HepG2 (cell line): ENCODE measurements at regions not wholly inside any gene's neighbourhood (a gene's known extent, or its start where the extent isn't known, plus 50 kb on each side); places are given as distances from the start of the nearest gene placed in this dataset.

ENCODE experiments used
- ATF7 ChIP-seq, 2 experiments: fragments of 450-650 bp in 1 of 2; sonication (generic) in 1 of 2; formaldehyde crosslinking in 1 of 2; IDR thresholded peaks; 2 replicates each; pipeline versions ENCODE4 v1.4.0 to v1.6.1; 2016 to 2020; ENCODE audit warnings: antibody characterized with exemption in 1 of 2, mild to moderate bottlenecking in 1 of 2, missing genetic modification reagents in 1 of 2
- DR1 ChIP-seq: sonication (generic); formaldehyde crosslinking; IDR thresholded peaks from 2 replicates; pipeline ENCODE4 v1.8.0; 2021; ENCODE audit warnings: mild to moderate bottlenecking, missing genetic modification reagents, inconsistent platforms
- POLR2AphosphoS5 ChIP-seq: IDR thresholded peaks from 2 replicates; pipeline ENCODE4 v1.6.1; 2012; ENCODE audit warnings: low read depth, low read length
- ZEB1 ChIP-seq: IDR thresholded peaks from 2 replicates; pipeline ENCODE4 v1.6.1; 2012; ENCODE audit warnings: mild to moderate bottlenecking, low read depth, inconsistent platforms; ENCODE audit not compliant: insufficient replicate concordance
- ZNF343 ChIP-seq: sonication (generic); formaldehyde crosslinking; IDR thresholded peaks from 2 replicates; pipeline ENCODE4 v1.4.0; 2020; ENCODE audit warnings: mild to moderate bottlenecking, missing genetic modification reagents
- TF ChIP-seq, protein P1 (sequence below): sonication (generic); formaldehyde crosslinking; IDR thresholded peaks from 2 replicates; pipeline ENCODE4 v1.5.0; 2020; ENCODE audit warnings: mild to moderate bottlenecking, missing genetic modification reagents, moderate library complexity
- TF ChIP-seq, protein P2 (sequence below), 2 experiments: IDR thresholded peaks; 2 replicates each; pipeline ENCODE4 v1.6.1; 2011 to 2012; ENCODE audit warnings: low read length in 2 of 2, borderline replicate concordance in 1 of 2, low read depth in 1 of 2, mild to moderate bottlenecking in 1 of 2, moderate library complexity in 1 of 2
- TF ChIP-seq, protein P3 (sequence below): sonication (generic); formaldehyde crosslinking; conservative IDR thresholded peaks from 2 replicates; pipeline ENCODE4 v1.4.0; 2020; ENCODE audit warnings: missing genetic modification reagents
- TF ChIP-seq, protein P4 (sequence below): IDR thresholded peaks from 2 replicates; pipeline ENCODE4 v1.6.1; 2016; ENCODE audit warnings: low read depth, control low read depth

DNA sequence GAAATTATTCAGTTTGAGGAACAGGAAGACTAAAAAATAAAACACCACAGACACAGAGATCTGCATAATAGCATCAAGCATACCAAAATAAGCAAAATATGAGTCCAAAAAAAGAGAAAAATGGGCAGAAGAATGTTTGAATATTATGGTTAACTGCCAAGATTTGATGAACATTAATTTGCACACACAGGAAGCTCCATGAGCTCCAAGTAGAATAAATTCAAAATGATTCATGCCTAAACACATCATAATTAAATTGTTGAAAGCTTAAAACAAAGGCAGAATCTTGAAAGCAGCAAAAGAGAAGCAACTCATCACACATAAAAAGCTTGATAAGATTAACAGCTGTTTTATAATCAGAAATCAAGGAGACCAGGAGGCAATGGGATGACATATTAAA is 156.6 kb upstream of the ARSJ start:
- TF ChIP-seq, protein P1, sequence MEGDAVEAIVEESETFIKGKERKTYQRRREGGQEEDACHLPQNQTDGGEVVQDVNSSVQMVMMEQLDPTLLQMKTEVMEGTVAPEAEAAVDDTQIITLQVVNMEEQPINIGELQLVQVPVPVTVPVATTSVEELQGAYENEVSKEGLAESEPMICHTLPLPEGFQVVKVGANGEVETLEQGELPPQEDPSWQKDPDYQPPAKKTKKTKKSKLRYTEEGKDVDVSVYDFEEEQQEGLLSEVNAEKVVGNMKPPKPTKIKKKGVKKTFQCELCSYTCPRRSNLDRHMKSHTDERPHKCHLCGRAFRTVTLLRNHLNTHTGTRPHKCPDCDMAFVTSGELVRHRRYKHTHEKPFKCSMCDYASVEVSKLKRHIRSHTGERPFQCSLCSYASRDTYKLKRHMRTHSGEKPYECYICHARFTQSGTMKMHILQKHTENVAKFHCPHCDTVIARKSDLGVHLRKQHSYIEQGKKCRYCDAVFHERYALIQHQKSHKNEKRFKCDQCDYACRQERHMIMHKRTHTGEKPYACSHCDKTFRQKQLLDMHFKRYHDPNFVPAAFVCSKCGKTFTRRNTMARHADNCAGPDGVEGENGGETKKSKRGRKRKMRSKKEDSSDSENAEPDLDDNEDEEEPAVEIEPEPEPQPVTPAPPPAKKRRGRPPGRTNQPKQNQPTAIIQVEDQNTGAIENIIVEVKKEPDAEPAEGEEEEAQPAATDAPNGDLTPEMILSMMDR: no peak
- TF ChIP-seq ZEB1 (no peak), ZNF343 (CRISPR knock-in tag) (no peak), DR1 (CRISPR knock-in tag) (no peak), POLR2AphosphoS5 (no peak), ATF7 (IDR thresholded peaks at IDR 0.05) (no peak), ATF7 (CRISPR knock-in tag; IDR thresholded peaks at IDR 0.05) (no peak)
- TF ChIP-seq, protein P2, sequence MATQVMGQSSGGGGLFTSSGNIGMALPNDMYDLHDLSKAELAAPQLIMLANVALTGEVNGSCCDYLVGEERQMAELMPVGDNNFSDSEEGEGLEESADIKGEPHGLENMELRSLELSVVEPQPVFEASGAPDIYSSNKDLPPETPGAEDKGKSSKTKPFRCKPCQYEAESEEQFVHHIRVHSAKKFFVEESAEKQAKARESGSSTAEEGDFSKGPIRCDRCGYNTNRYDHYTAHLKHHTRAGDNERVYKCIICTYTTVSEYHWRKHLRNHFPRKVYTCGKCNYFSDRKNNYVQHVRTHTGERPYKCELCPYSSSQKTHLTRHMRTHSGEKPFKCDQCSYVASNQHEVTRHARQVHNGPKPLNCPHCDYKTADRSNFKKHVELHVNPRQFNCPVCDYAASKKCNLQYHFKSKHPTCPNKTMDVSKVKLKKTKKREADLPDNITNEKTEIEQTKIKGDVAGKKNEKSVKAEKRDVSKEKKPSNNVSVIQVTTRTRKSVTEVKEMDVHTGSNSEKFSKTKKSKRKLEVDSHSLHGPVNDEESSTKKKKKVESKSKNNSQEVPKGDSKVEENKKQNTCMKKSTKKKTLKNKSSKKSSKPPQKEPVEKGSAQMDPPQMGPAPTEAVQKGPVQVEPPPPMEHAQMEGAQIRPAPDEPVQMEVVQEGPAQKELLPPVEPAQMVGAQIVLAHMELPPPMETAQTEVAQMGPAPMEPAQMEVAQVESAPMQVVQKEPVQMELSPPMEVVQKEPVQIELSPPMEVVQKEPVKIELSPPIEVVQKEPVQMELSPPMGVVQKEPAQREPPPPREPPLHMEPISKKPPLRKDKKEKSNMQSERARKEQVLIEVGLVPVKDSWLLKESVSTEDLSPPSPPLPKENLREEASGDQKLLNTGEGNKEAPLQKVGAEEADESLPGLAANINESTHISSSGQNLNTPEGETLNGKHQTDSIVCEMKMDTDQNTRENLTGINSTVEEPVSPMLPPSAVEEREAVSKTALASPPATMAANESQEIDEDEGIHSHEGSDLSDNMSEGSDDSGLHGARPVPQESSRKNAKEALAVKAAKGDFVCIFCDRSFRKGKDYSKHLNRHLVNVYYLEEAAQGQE (IDR thresholded peaks at IDR 0.05; ENCODE audit: borderline replicate concordance in 1 of 2, low read depth in 1 of 2, low read length in 2 of 2): no peak
- TF ChIP-seq, protein P3, sequence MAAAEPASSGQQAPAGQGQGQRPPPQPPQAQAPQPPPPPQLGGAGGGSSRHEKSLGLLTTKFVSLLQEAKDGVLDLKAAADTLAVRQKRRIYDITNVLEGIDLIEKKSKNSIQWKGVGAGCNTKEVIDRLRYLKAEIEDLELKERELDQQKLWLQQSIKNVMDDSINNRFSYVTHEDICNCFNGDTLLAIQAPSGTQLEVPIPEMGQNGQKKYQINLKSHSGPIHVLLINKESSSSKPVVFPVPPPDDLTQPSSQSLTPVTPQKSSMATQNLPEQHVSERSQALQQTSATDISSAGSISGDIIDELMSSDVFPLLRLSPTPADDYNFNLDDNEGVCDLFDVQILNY (CRISPR knock-in tag): no peak
- TF ChIP-seq, protein P4, sequence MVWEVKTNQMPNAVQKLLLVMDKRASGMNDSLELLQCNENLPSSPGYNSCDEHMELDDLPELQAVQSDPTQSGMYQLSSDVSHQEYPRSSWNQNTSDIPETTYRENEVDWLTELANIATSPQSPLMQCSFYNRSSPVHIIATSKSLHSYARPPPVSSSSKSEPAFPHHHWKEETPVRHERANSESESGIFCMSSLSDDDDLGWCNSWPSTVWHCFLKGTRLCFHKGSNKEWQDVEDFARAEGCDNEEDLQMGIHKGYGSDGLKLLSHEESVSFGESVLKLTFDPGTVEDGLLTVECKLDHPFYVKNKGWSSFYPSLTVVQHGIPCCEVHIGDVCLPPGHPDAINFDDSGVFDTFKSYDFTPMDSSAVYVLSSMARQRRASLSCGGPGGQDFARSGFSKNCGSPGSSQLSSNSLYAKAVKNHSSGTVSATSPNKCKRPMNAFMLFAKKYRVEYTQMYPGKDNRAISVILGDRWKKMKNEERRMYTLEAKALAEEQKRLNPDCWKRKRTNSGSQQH (CRISPR knock-in tag): no peak
